GM12878 (cell line): ENCODE measurements at regions not wholly inside any gene's neighbourhood (a gene's known extent, or its start where the extent isn't known, plus 50 kb on each side); places are given as distances from the start of the nearest gene placed in this dataset.
A peak's percentile ranks its signal among the peaks of the same experiment; 100 is the strongest.

Experiments
- ATAC-seq: fragments of 200-7000 bp; cut with Tn5 transposase; 3 replicates; pipeline ENCODE4 v1.9.1; 2020; ENCODE audit warnings: mild to moderate bottlenecking, moderate library complexity
- BruUV-seq: library from RNA; stranded (reverse); fragments of 400-500 nt; replicated peaks from 2 replicates; lab custom pipeline; 2021; lab: Mats Ljungman, UMichigan
- CTCF ChIA-PET: fragments of 300-600 bp; sonication (Branson Sonifier 250); formaldehyde crosslinking; extraction: SDS; loops from one replicate; lab custom pipeline; 2021; ENCODE audit warnings: inconsistent platforms; lab: Yijun Ruan, JAX
- POLR2A ChIA-PET: fragments of 350-600 bp; formaldehyde crosslinking; extraction: SDS; loops from one replicate; lab custom pipeline; 2021; ENCODE audit warnings: inconsistent platforms; lab: Charles Lee
- RAD21 ChIA-PET: fragments of 300-600 bp; sonication (Branson Sonifier 250); formaldehyde crosslinking; loops from one replicate; lab custom pipeline; 2023; ENCODE audit warnings: antibody characterized with exemption; ENCODE audit not compliant: unreplicated experiment; lab: Charles Lee
- SMC1A ChIA-PET: fragments of 300-600 bp; sonication (Branson Sonifier 250); formaldehyde crosslinking; loops from one replicate; lab custom pipeline; 2023; ENCODE audit not compliant: unreplicated experiment, uncharacterized antibody; lab: Charles Lee
- DNase-seq: peaks from one replicate; pipeline ENCODE4 v3.0.0-alpha.2; 2011; ENCODE audit warnings: low read depth, low spot score
- FAIRE-seq: peaks from 3 replicates; lab custom pipeline; 2011; peaks lifted over from hg19 to GRCh38; lab: Jason Lieb, UNC
- H2AFZ ChIP-seq: 2 replicates; pipeline ENCODE4 v1.6.0; 2011; ENCODE audit warnings: low read depth, low read length, control low read depth; ENCODE audit not compliant: control insufficient read depth
- H3K27ac ChIP-seq: 2 replicates; pipeline ENCODE4 v1.5.1; 2011; ENCODE audit warnings: control low read depth; ENCODE audit not compliant: control insufficient read depth, insufficient read depth
- H3K27me3 ChIP-seq, 2 experiments: replicated peaks in 1 of 2; 2 replicates each; pipeline versions ENCODE4 v1.6.0 to v1.6.1; 2011; ENCODE audit warnings: low read length in 1 of 2; ENCODE audit not compliant: control insufficient read depth in 2 of 2, insufficient read depth in 2 of 2
- H3K36me3 ChIP-seq, 2 experiments: 2 replicates each; pipeline ENCODE4 v1.5.1; 2011; ENCODE audit warnings: low read length in 1 of 2; ENCODE audit not compliant: control insufficient read depth in 2 of 2, insufficient read depth in 2 of 2
- H3K4me1 ChIP-seq: 2 replicates; pipeline ENCODE4 v1.6.1; 2011; ENCODE audit warnings: mild to moderate bottlenecking, low read length, moderate library complexity, mixed read lengths; ENCODE audit not compliant: control insufficient read depth, insufficient read depth
- H3K4me2 ChIP-seq: 2 replicates; pipeline ENCODE4 v1.6.0; 2011; ENCODE audit warnings: control low read depth; ENCODE audit not compliant: control insufficient read depth, insufficient read depth
- H3K4me3 ChIP-seq: fragments of 200-600 bp; sonication (generic); 2 replicates; pipeline ENCODE4 v1.5.1; 2016
- H3K79me2 ChIP-seq: 2 replicates; pipeline ENCODE4 v1.6.0; 2011; ENCODE audit warnings: low read length; ENCODE audit not compliant: control insufficient read depth, insufficient read depth
- H3K9ac ChIP-seq: 2 replicates; pipeline ENCODE4 v1.8.0; 2011; ENCODE audit warnings: low read length, control low read depth, mixed read lengths; ENCODE audit not compliant: control insufficient read depth, insufficient read depth
- H3K9me3 ChIP-seq: replicated peaks from 3 replicates; pipeline ENCODE4 v1.5.1; 2011; ENCODE audit warnings: mild to moderate bottlenecking, low read length; ENCODE audit not compliant: control insufficient read depth, insufficient read depth
- H4K20me1 ChIP-seq: 2 replicates; pipeline ENCODE4 v1.6.0; 2011; ENCODE audit not compliant: control insufficient read depth, insufficient read depth
- ATF7 ChIP-seq: fragments of 450-650 bp; IDR thresholded peaks from 2 replicates; pipeline ENCODE4 v1.6.1; 2016; ENCODE audit warnings: low read depth, mild to moderate bottlenecking
- CEBPZ ChIP-seq: fragments of 150-350 bp; IDR thresholded peaks from 2 replicates; pipeline ENCODE4 v1.6.1; 2016; ENCODE audit warnings: low read depth, low read length
- DPF2 ChIP-seq: fragments of 450-650 bp; IDR thresholded peaks from 2 replicates; pipeline ENCODE4 v1.6.1; 2017; ENCODE audit warnings: mild to moderate bottlenecking
- E4F1 ChIP-seq: fragments of 450-650 bp; IDR thresholded peaks from 2 replicates; pipeline ENCODE4 v1.6.1; 2018; ENCODE audit warnings: borderline replicate concordance, mild to moderate bottlenecking; ENCODE audit not compliant: partially characterized antibody
- FOS ChIP-seq: IDR thresholded peaks from 3 replicates; pipeline ENCODE4 v1.6.1; 2011; ENCODE audit warnings: borderline replicate concordance; ENCODE audit not compliant: insufficient read length; ENCODE audit errors: extremely low read depth
- FOXK2 ChIP-seq: fragments of 450-650 bp; IDR thresholded peaks from 2 replicates; pipeline ENCODE4 v1.6.1; 2017; ENCODE audit warnings: mild to moderate bottlenecking, moderate library complexity
- FOXM1 ChIP-seq: IDR thresholded peaks from 2 replicates; pipeline ENCODE4 v1.6.1; 2012; ENCODE audit warnings: low read depth, mild to moderate bottlenecking, inconsistent platforms, low read length, moderate library complexity
- GABPA ChIP-seq: IDR thresholded peaks from 2 replicates; pipeline ENCODE4 v1.6.1; 2014; ENCODE audit warnings: antibody characterized with exemption, low read depth, mild to moderate bottlenecking, inconsistent platforms
- HDAC2 ChIP-seq: fragments of 200-600 bp; sonication (generic); IDR thresholded peaks from 2 replicates; pipeline ENCODE4 v1.6.1; 2017
- HDGF ChIP-seq: fragments of 450-650 bp; IDR thresholded peaks from 2 replicates; pipeline ENCODE4 v1.6.1; 2016; ENCODE audit warnings: antibody characterized with exemption
- IRF3 ChIP-seq: fragments of 450-650 bp; IDR thresholded peaks from 2 replicates; pipeline ENCODE4 v1.6.1; 2014; ENCODE audit warnings: mild to moderate bottlenecking
- NFXL1 ChIP-seq: fragments of 450-650 bp; IDR thresholded peaks from 2 replicates; pipeline ENCODE4 v1.6.1; 2017; ENCODE audit warnings: antibody characterized with exemption, mild to moderate bottlenecking, borderline replicate concordance
- NFYB ChIP-seq: IDR thresholded peaks from 2 replicates; pipeline ENCODE4 v1.6.1; 2011; ENCODE audit warnings: low read depth, mild to moderate bottlenecking, low read length, improper control_type of control experiment, moderate library complexity; ENCODE audit not compliant: insufficient read depth
- NR2F1 ChIP-seq: fragments of 450-650 bp; conservative IDR thresholded peaks from 2 replicates; pipeline ENCODE4 v1.6.1; 2017; ENCODE audit warnings: mild to moderate bottlenecking
- RCOR1 ChIP-seq: conservative IDR thresholded peaks from 2 replicates; pipeline ENCODE4 v1.6.1; 2012; ENCODE audit warnings: low read depth, low read length, improper control_type of control experiment
- SIX5 ChIP-seq: IDR thresholded peaks from 2 replicates; pipeline ENCODE4 v1.6.1; 2011; ENCODE audit warnings: mild to moderate bottlenecking, low read depth, low read length, moderate library complexity; ENCODE audit not compliant: severe bottlenecking
- SKIL ChIP-seq: fragments of 450-650 bp; IDR thresholded peaks from 2 replicates; pipeline ENCODE4 v1.6.1; 2017; ENCODE audit warnings: mild to moderate bottlenecking, low read depth, inconsistent platforms; ENCODE audit not compliant: poor library complexity, severe bottlenecking
- TBL1XR1 ChIP-seq: IDR thresholded peaks from 2 replicates; pipeline ENCODE4 v1.6.1; 2012; ENCODE audit warnings: low read depth, low read length, improper control_type of control experiment
- YBX1 ChIP-seq: fragments of 450-650 bp; IDR thresholded peaks from 2 replicates; pipeline ENCODE4 v1.6.1; 2016; ENCODE audit warnings: antibody characterized with exemption
- WGBS: methylation state at CpG from one replicate; pipeline ENCODE4 v1.1.6; 2016; ENCODE audit warnings: low lambda C conversion rate; ENCODE audit not compliant: insufficient replicate concordance, insufficient coverage; ENCODE audit errors: missing lambda C conversion rate; 5-methylcytosine and 5-hydroxymethylcytosine counted together
- in situ Hi-C: fragments of 300-500 bp; cut with MboI; formaldehyde crosslinking; loops from 9 replicates; pipeline ENCODE4 v1.14.3; 2018; ENCODE audit warnings: mixed read lengths
- intact Hi-C: fragments of 100-400 bp; cut with micrococcal nuclease; formaldehyde crosslinking; loops from one replicate; pipeline ENCODE4 v1.14.2; 2022; ENCODE audit not compliant: unreplicated experiment

GRCh38 chr5:106759581-106759980 is 911.2 kb downstream of the EFNA5 start:
- TF ChIP-seq NFXL1 (no peak), FOS (no peak), TBL1XR1 (no peak), SKIL (no peak), FOXK2 (no peak), E4F1 (no peak), NFYB (no peak), SIX5 (no peak), CEBPZ (no peak), NR2F1 (no peak), FOXM1 (no peak), ATF7 (no peak), RCOR1 (no peak), IRF3 (no peak), DPF2 (no peak), HDGF (no peak), HDAC2 (no peak), YBX1 (no peak), GABPA (no peak)
- TF ChIP-seq, all 136 proteins: peak for 0
- Histone ChIP-seq H3K4me3 (no peak overlapping the region), H3K9ac (no peak overlapping the region), H2AFZ (no peak overlapping the region), H3K27ac (no peak overlapping the region), H4K20me1 (no peaks in the 10 kb centered on the region), H3K4me1 (no peaks in the 10 kb centered on the region), H3K79me2 (no peaks in the 10 kb centered on the region), H3K4me2 (no peak overlapping the region), H3K36me3 (no peaks in the 10 kb centered on the region), H3K27me3 (no peaks in the 10 kb centered on the region), H3K9me3 (no peaks in the 10 kb centered on the region)
- WGBS: 31% methylated on average over 3 of the region's 3 CpGs
- DNase-seq (no peak), FAIRE-seq (no peak), ATAC-seq (peak; percentile 38)
- CTCF ChIA-PET: no interaction called here
- SMC1A ChIA-PET: interaction anchor here (1.5 kb wide), 1 partner anchor 10 kb away, joined by 3 read pairs; no protein-coding TSS in a partner anchor
- RAD21 ChIA-PET: no interaction called here
- no TSS peak for BruUV-seq
- POLR2A ChIA-PET: no interaction called here
- intact Hi-C loops: no loop called here
- in situ Hi-C loops: no loop called here
